CD8-positive, alpha-beta memory T cell (primary cell): ENCODE measurements at regions not wholly inside any gene's neighbourhood (a gene's known extent, or its start where the extent isn't known, plus 50 kb on each side); places are given as distances from the start of the nearest gene placed in this dataset.

Experiments used
- CTCF ChIA-PET: fragments of 350-600 bp; sonication (Branson Sonifier 250); formaldehyde crosslinking; loops from one replicate; lab custom pipeline; 2021; ENCODE audit warnings: antibody characterized with exemption; lab: Charles Lee
- POLR2A ChIA-PET: fragments of 350-600 bp; sonication (Branson Sonifier 250); formaldehyde crosslinking; loops from one replicate; lab custom pipeline; 2021; ENCODE audit warnings: antibody characterized with exemption; lab: Charles Lee
- DNase-seq, 5 donors: peaks; one replicate each; pipeline versions ENCODE4 v3.0.0 to v3.0.0-alpha.2; 2020 to 2022; ENCODE audit warnings: mixed read lengths in 1 of 5
- H3K27ac ChIP-seq: one replicate; pipeline ENCODE4 v1.7.0; 2013; ENCODE audit warnings: low read depth, mild to moderate bottlenecking, low read length, moderate library complexity
- H3K27me3 ChIP-seq: 2 replicates; pipeline ENCODE4 v1.7.0; 2013; ENCODE audit warnings: low read length, mild to moderate bottlenecking; ENCODE audit not compliant: insufficient read depth, poor library complexity, severe bottlenecking
- H3K36me3 ChIP-seq: 2 replicates; pipeline ENCODE4 v1.7.0; 2013; ENCODE audit warnings: mild to moderate bottlenecking, low read length, moderate library complexity; ENCODE audit not compliant: insufficient read depth
- H3K4me1 ChIP-seq: 2 replicates; pipeline ENCODE4 v1.7.0; 2013; ENCODE audit warnings: mild to moderate bottlenecking, low read length, moderate library complexity; ENCODE audit not compliant: insufficient read depth
- H3K4me3 ChIP-seq: 2 replicates; pipeline ENCODE4 v1.7.0; 2013; ENCODE audit warnings: mild to moderate bottlenecking, low read length
- H3K9me3 ChIP-seq: 2 replicates; pipeline ENCODE4 v1.7.0; 2013; ENCODE audit warnings: mild to moderate bottlenecking, low read length
- H3K27ac Mint-ChIP-seq, 8 donors: one replicate each; pipeline ENCODE4 v1.8.0; 2020 to 2021; ENCODE audit warnings: mixed read lengths in 8 of 8, mild to moderate bottlenecking in 6 of 8, inconsistent platforms in 3 of 8, moderate library complexity in 3 of 8
- H3K27me3 Mint-ChIP-seq, 2 donors: one replicate each; pipeline ENCODE4 v1.8.0; 2020 to 2021; ENCODE audit warnings: mixed read lengths in 2 of 2, mild to moderate bottlenecking in 1 of 2, moderate library complexity in 1 of 2
- H3K36me3 Mint-ChIP-seq, 3 donors: one replicate each; pipeline ENCODE4 v1.8.0; 2020 to 2021; ENCODE audit warnings: mixed read lengths in 3 of 3, inconsistent platforms in 1 of 3, mild to moderate bottlenecking in 1 of 3
- H3K4me1 Mint-ChIP-seq, 3 donors: one replicate each; pipeline ENCODE4 v1.8.0; 2020 to 2021; ENCODE audit warnings: mixed read lengths in 3 of 3, inconsistent platforms in 1 of 3, mild to moderate bottlenecking in 1 of 3
- H3K4me3 Mint-ChIP-seq, 7 donors: one replicate each; pipeline ENCODE4 v1.8.0; 2020 to 2021; ENCODE audit warnings: mixed read lengths in 7 of 7, mild to moderate bottlenecking in 6 of 7, moderate library complexity in 4 of 7, inconsistent platforms in 2 of 7
- H3K9me3 Mint-ChIP-seq, 5 donors: one replicate each; pipeline ENCODE4 v1.8.0; 2020 to 2022; ENCODE audit warnings: mixed read lengths in 5 of 5, mild to moderate bottlenecking in 3 of 5, moderate library complexity in 2 of 5, inconsistent platforms in 1 of 5

DNA sequence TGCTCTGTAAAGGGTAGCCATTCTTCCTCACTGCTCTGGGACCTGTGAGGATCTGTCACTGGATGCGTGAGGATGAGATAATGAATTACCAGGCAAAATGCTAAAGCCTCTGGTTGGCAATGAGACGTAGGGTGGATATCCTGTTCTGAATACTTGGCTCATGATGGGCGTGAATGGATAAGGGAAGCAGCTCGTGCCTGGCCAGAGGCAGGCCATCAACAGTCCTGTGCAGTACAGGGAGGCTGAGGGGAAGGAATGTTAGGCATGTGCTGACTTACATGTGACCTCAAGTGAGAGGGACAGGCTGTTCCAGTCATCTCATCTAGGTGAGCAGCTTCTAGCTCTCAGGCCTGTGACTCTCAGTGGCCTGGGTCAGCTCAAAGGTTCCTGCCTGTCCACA lies 172.8 kb downstream of the CARTPT start:
- H3K27ac ChIP-seq = no peak overlapping the region
- no peak for DNase-seq
- no peaks in the 10 kb centered on the region for H3K9me3 ChIP-seq
- H3K36me3 Mint-ChIP-seq = no peaks in the 10 kb centered on the region
- H3K4me1 Mint-ChIP-seq = peaks cover 4 to 8% (median 8%) of the 10 kb centered on the region in 3 donors
- no peak overlapping the region for H3K27ac Mint-ChIP-seq
- POLR2A ChIA-PET = no interaction called here
- no peak overlapping the region for H3K4me3 Mint-ChIP-seq
- H3K27me3 Mint-ChIP-seq = peaks cover 17 to 31% of the 10 kb centered on the region in 2 donors
- H3K27me3 ChIP-seq = no peaks in the 10 kb centered on the region
- H3K4me3 ChIP-seq = no peak overlapping the region
- CTCF ChIA-PET = no interaction called here
- no peaks in the 10 kb centered on the region for H3K36me3 ChIP-seq
- H3K9me3 Mint-ChIP-seq = peaks cover 0 to 2% (median 0%) of the 10 kb centered on the region in 5 donors
- H3K4me1 ChIP-seq = no peaks in the 10 kb centered on the region

DNA sequence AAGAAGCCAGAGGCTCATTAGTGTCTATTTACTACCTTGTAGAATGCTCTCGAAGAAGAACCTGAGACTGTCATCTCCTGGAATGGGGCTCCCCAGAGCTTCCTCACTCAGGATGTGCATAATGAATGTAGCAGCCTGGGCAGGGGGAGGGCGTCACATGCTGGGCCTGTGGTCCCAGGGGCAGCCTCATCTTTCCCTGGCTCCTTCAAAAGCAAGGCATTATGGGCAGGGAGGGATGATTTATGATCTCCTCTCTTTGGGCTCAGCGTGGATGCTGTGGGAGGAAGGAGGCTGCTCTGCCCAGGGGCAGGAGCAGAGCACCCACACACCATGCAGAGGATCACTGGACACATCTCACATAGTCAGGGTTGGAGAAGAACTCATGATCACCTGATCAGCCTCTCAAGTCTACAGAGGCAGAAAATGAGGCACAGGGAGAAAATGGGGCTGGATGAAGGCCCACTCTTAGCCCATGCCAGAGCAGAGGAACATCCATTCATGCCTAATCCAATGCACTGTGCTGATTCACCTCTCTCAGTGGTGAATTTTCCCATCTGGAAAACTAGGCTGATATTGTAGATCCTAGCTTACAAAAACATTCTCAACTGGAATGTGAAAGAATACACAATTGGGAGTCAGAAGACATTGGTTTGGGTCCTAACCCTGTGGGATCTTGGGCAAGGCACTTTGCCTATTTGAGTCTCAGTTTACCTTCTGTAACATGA lies 173.7 kb downstream of the CARTPT start:
- DNase-seq = no peak
- Histone ChIP-seq H3K4me3 (no peak overlapping the region), H3K4me1 (no peaks in the 10 kb centered on the region), H3K27me3 (no peaks in the 10 kb centered on the region), H3K36me3 (no peaks in the 10 kb centered on the region), H3K9me3 (no peaks in the 10 kb centered on the region), H3K27ac (no peak overlapping the region)
- no peak overlapping the region for H3K4me3 Mint-ChIP-seq
- no peak overlapping the region for H3K27ac Mint-ChIP-seq
- H3K4me1 Mint-ChIP-seq = peaks cover 0 to 5% (median 4%) of the 10 kb centered on the region in 3 donors
- CTCF ChIA-PET = interaction anchor here (0.7 kb wide), 1 partner anchor 12 kb away, joined by 3 read pairs; no protein-coding TSS in a partner anchor
- peaks cover 21 to 35% of the 10 kb centered on the region in 2 donors for H3K27me3 Mint-ChIP-seq
- POLR2A ChIA-PET = no interaction called here
- H3K36me3 Mint-ChIP-seq = no peaks in the 10 kb centered on the region
- H3K9me3 Mint-ChIP-seq = peaks cover 0 to 2% (median 0%) of the 10 kb centered on the region in 5 donors

DNA sequence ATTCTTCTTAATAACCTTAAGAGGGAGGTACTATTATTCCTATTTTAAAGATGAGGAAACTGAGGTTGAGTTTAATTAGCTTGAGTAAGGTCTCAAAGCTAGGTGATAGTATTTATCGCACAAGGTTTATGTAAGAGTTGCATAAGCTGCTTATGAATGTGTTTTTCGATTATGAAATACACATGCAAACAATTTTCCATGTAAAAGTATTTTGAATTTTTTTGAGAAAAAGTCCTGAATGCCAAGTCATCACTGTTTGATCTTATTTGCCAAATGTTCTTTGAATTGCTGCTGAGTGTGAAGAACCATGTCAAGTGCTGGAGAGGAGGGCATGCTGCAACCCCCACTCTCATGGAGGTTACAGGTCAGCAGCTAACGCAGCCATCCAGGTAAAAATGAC lies 174.4 kb downstream of the CARTPT start:
- Histone ChIP-seq H3K27me3 (no peaks in the 10 kb centered on the region), H3K4me1 (no peaks in the 10 kb centered on the region), H3K27ac (no peak overlapping the region), H3K9me3 (no peaks in the 10 kb centered on the region), H3K36me3 (no peaks in the 10 kb centered on the region), H3K4me3 (no peak overlapping the region)
- Mint-ChIP-seq H3K27me3 (peaks cover 24 to 35% of the 10 kb centered on the region in 2 donors), H3K9me3 (peaks cover 0 to 2% (median 0%) of the 10 kb centered on the region in 5 donors), H3K27ac (no peak overlapping the region), H3K36me3 (no peaks in the 10 kb centered on the region), H3K4me3 (no peak overlapping the region), H3K4me1 (no peaks in the 10 kb centered on the region)
- no peak for DNase-seq
- ChIA-PET CTCF (interaction anchor here (0.7 kb wide), 1 partner anchor 11 kb away, joined by 3 read pairs; no protein-coding TSS in a partner anchor), POLR2A (no interaction called here)

GRCh38 chr5:71894091-71894490 lies 175.0 kb downstream of the CARTPT start:
- H3K36me3 ChIP-seq = no peaks in the 10 kb centered on the region
- no peaks in the 10 kb centered on the region for H3K4me1 ChIP-seq
- peaks cover 24 to 38% of the 10 kb centered on the region in 2 donors for H3K27me3 Mint-ChIP-seq
- H3K27ac Mint-ChIP-seq = no peak overlapping the region
- no peaks in the 10 kb centered on the region for H3K4me1 Mint-ChIP-seq
- no peak overlapping the region for H3K4me3 Mint-ChIP-seq
- no peak for DNase-seq
- no peaks in the 10 kb centered on the region for H3K9me3 ChIP-seq
- peaks cover 0 to 2% (median 0%) of the 10 kb centered on the region in 5 donors for H3K9me3 Mint-ChIP-seq
- POLR2A ChIA-PET = no interaction called here
- no peaks in the 10 kb centered on the region for H3K27me3 ChIP-seq
- no peak overlapping the region for H3K4me3 ChIP-seq
- CTCF ChIA-PET = no interaction called here
- no peak overlapping the region for H3K27ac ChIP-seq
- H3K36me3 Mint-ChIP-seq = no peaks in the 10 kb centered on the region

- ChIA-PET POLR2A (no interaction called here), CTCF (no interaction called here)
- H3K9me3 ChIP-seq = no peaks in the 10 kb centered on the region
- Mint-ChIP-seq H3K4me3 (no peak overlapping the region), H3K9me3 (peaks cover 0 to 2% (median 0%) of the 10 kb centered on the region in 5 donors), H3K27ac (no peak overlapping the region), H3K4me1 (no peaks in the 10 kb centered on the region), H3K36me3 (no peaks in the 10 kb centered on the region), H3K27me3 (peaks cover 15 to 37% of the 10 kb centered on the region in 2 donors)
- DNase-seq = no peak
- no peak overlapping the region for H3K27ac ChIP-seq
- H3K4me1 ChIP-seq = no peaks in the 10 kb centered on the region
- no peaks in the 10 kb centered on the region for H3K27me3 ChIP-seq
- no peak overlapping the region for H3K4me3 ChIP-seq
- H3K36me3 ChIP-seq = no peaks in the 10 kb centered on the region
Observed at GRCh38 chr5:71895546-71895945, 176.5 kb downstream of the CARTPT start.

DNA sequence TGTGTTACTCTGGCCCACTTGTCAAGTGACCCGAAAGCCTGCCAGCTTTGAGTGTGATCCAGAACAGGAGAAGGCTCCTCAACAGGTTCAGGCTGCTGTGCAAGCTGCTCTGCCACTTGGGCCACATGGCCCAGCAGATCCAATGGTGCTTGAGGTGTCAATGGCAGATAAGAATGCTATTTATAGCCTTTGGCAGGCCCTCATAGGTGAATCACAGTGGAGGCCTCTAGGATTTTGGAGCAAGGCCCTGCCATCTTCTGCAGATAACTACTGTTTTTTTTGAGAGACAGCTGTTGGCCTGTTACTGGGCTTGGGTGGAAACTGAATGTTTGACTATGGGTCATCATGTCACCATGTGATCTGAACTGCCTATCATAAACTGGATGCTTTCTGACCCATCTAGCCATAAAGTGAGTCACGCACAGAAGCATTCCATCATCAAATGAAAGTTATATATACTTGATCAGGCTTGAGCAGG lies 180.8 kb downstream of the CARTPT start:
- peaks cover 13 to 33% of the 10 kb centered on the region in 2 donors for H3K27me3 Mint-ChIP-seq
- no peak for DNase-seq
- no peak overlapping the region for H3K27ac Mint-ChIP-seq
- no peak overlapping the region for H3K4me3 Mint-ChIP-seq
- Histone ChIP-seq H3K9me3 (no peaks in the 10 kb centered on the region), H3K27me3 (no peaks in the 10 kb centered on the region), H3K36me3 (no peaks in the 10 kb centered on the region), H3K4me1 (no peaks in the 10 kb centered on the region), H3K4me3 (no peak overlapping the region), H3K27ac (no peak overlapping the region)
- H3K4me1 Mint-ChIP-seq = no peaks in the 10 kb centered on the region
- ChIA-PET POLR2A (no interaction called here), CTCF (no interaction called here)
- H3K36me3 Mint-ChIP-seq = no peaks in the 10 kb centered on the region
- H3K9me3 Mint-ChIP-seq = peaks cover 0 to 3% (median 0%) of the 10 kb centered on the region in 5 donors

DNA sequence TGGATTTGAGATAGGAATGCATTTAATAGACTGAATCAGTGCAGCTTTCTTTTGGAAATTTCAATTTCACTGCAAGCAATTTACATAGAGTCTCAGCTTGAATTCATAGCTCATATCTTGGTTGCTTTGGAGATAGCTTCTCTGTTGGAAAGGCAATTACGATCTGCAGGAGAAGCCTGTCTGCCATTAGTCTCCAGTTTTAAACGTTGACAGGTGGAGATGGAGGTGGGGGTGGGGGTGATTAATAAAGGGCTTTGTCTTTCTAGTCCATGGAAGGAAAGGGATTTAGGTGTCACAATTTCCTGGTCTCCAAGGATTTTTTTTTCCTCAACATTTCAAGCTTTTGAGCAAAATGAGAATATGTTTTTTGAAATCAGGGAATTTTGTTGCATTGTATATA lies 184.7 kb downstream of the CARTPT start:
- no peak for DNase-seq
- no peak overlapping the region for H3K4me3 ChIP-seq
- no peaks in the 10 kb centered on the region for H3K27me3 ChIP-seq
- ChIA-PET POLR2A (no interaction called here), CTCF (no interaction called here)
- H3K9me3 Mint-ChIP-seq = peaks cover 0 to 2% (median 0%) of the 10 kb centered on the region in 5 donors
- no peak overlapping the region for H3K27ac ChIP-seq
- no peaks in the 10 kb centered on the region for H3K36me3 ChIP-seq
- no peak overlapping the region for H3K4me3 Mint-ChIP-seq
- no peak overlapping the region for H3K27ac Mint-ChIP-seq
- H3K4me1 ChIP-seq = no peaks in the 10 kb centered on the region
- peaks cover 10 to 33% of the 10 kb centered on the region in 2 donors for H3K27me3 Mint-ChIP-seq
- H3K36me3 Mint-ChIP-seq = no peaks in the 10 kb centered on the region
- H3K9me3 ChIP-seq = no peaks in the 10 kb centered on the region
- no peaks in the 10 kb centered on the region for H3K4me1 Mint-ChIP-seq

DNA sequence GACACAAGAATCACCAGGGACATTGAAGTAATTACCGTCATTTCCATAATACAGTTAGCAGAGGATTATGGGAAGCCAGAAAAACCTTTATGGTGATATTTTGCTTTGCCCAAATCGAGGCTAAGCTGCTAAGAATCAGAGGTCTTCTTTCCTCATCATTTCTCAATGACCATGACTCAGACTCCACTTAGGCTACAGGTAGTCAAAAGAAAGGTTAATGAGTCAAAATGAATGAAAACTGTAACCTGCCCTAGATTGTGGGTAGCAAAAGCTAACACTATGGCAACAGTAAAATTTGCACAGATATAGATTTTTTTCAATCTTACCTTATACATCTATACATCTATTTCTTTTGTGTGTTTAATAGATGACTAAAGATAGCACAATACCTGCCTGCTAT lies 185.8 kb downstream of the CARTPT start:
- no peaks in the 10 kb centered on the region for H3K9me3 ChIP-seq
- ChIA-PET CTCF (interaction anchor here (0.7 kb wide), 1 partner anchor 12 kb away, joined by 3 read pairs; no protein-coding TSS in a partner anchor), POLR2A (no interaction called here)
- DNase-seq = no peak
- Mint-ChIP-seq H3K27ac (no peak overlapping the region), H3K9me3 (peaks cover 0 to 2% (median 0%) of the 10 kb centered on the region in 5 donors), H3K27me3 (peaks cover 10 to 25% of the 10 kb centered on the region in 2 donors), H3K36me3 (no peaks in the 10 kb centered on the region), H3K4me3 (no peak overlapping the region), H3K4me1 (no peaks in the 10 kb centered on the region)
- no peaks in the 10 kb centered on the region for H3K4me1 ChIP-seq
- no peaks in the 10 kb centered on the region for H3K36me3 ChIP-seq
- no peak overlapping the region for H3K27ac ChIP-seq
- no peaks in the 10 kb centered on the region for H3K27me3 ChIP-seq
- H3K4me3 ChIP-seq = no peak overlapping the region
